Stimulated activated naive CD8-positive, alpha-beta T cell treated with anti-CD3 and anti-CD28 coated beads, Interleukin-15, amount 100 ng/mL, for 72 hours (primary cell): ENCODE measurements at regions not wholly inside any gene's neighbourhood (a gene's known extent, or its start where the extent isn't known, plus 50 kb on each side); places are given as distances from the start of the nearest gene placed in this dataset.

Experiments used
- ATAC-seq: fragments of 150-1000 bp; cut with Tn5 transposase; 2 replicates; pipeline ENCODE4 v1.10.0; 2021; ENCODE audit warnings: mild to moderate bottlenecking, moderate library complexity
- DNase-seq, 2 donors: peaks; one replicate each; pipeline ENCODE4 v3.0.0; 2021 to 2022
- H3K27ac Mint-ChIP-seq, 2 donors: one replicate each; pipeline ENCODE4 v1.8.0; 2022; ENCODE audit warnings: mild to moderate bottlenecking in 2 of 2, mixed read lengths in 2 of 2, moderate library complexity in 2 of 2
- H3K27me3 Mint-ChIP-seq: one replicate; pipeline ENCODE4 v1.8.0; 2022; ENCODE audit warnings: mixed read lengths
- H3K4me1 Mint-ChIP-seq: one replicate; pipeline ENCODE4 v1.8.0; 2022; ENCODE audit warnings: mild to moderate bottlenecking, mixed read lengths
- H3K4me3 Mint-ChIP-seq, 2 donors: one replicate each; pipeline ENCODE4 v1.8.0; 2022; ENCODE audit warnings: mild to moderate bottlenecking in 2 of 2, mixed read lengths in 2 of 2, moderate library complexity in 1 of 2
- H3K9me3 Mint-ChIP-seq, 2 donors: one replicate each; pipeline ENCODE4 v1.8.0; 2022; ENCODE audit warnings: mixed read lengths in 2 of 2

GRCh38 chr5:96072138-96072790, 110.6 kb upstream of the ELL2 start:
- Mint-ChIP-seq H3K4me3 (no peak overlapping the region), H3K27me3 (no peaks in the 10 kb centered on the region), H3K27ac (no peak overlapping the region), H3K4me1 (peaks cover 46% of the 10 kb centered on the region), H3K9me3 (no peaks in the 10 kb centered on the region)
- DNase-seq (no peak), ATAC-seq (no peak)

DNA sequence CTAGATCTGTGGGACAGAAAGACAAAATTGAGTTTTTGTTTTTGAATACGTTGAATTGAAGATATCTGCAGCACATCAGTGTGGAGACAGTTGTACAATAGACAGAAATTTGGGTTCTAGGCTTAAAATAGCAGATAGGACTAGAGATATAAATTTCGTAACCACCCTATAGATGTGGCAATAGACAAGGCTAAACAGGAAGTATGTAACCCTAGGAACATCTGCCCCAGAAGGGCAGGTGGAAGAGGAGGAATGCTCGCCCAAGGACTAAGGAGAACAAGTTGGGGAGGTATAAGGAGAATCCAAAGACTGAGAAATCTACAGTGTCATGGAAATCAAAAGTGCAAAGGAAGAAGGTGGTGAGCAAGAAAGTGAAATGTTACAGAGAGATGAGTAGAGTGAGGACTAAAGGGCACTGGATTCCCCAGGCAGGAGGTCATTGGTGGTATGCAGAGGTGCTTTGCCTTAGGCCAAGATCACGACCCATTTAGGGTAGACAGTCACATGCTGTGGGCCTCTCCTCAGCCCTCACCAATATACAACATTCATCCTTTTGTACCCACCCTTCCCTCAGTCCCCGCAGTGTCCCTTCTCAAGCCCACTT, 109.1 kb upstream of the ELL2 start:
- H3K4me3 Mint-ChIP-seq: no peak overlapping the region
- peaks cover 61% of the 10 kb centered on the region for H3K4me1 Mint-ChIP-seq
- no peak for DNase-seq
- H3K9me3 Mint-ChIP-seq: no peaks in the 10 kb centered on the region
- H3K27me3 Mint-ChIP-seq: no peaks in the 10 kb centered on the region
- H3K27ac Mint-ChIP-seq: no peak overlapping the region
- ATAC-seq: peak; percentile 3

DNA sequence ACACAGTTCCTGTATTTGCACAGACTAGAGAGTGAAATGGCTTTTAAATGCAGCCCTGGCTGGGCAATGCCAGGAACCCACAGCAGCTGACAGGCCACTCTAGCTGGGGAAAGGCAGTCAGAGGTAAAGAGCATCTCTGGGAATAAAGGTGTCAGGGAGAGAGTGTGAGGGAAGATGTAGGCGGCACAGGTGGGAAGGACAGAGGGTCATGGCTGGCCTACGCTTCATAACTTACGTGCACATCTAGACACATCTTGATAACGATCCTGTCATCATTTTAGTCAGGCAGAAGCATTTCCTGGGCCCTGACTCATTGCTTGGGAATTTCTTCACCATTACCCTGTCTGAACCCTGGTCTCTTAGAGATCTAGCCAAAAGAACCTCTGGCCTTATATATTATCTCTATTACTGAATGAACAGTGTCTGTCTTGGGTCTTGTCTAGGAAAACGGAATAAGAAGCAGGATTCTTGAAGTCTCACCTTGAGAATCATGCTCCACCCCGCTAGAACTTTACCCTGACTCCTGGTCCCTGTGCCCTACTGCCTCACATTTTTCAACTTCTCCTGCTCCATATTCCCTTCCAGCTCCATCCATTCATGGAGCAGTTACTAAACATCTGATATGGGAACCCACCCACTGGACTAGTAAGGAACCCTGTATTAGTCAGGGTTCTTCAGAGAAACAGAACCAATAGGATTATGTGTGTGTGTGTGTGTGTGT, 106.4 kb upstream of the ELL2 start:
- H3K27ac Mint-ChIP-seq: peak overlapping the region; percentile 52 to 79
- ATAC-seq: peak; percentile 27
- H3K9me3 Mint-ChIP-seq: no peaks in the 10 kb centered on the region
- H3K4me1 Mint-ChIP-seq: peaks cover 71% of the 10 kb centered on the region
- no peaks in the 10 kb centered on the region for H3K27me3 Mint-ChIP-seq
- H3K4me3 Mint-ChIP-seq: peak overlapping the region in 1 of 2 donors; percentile 16
- no peak for DNase-seq

DNA sequence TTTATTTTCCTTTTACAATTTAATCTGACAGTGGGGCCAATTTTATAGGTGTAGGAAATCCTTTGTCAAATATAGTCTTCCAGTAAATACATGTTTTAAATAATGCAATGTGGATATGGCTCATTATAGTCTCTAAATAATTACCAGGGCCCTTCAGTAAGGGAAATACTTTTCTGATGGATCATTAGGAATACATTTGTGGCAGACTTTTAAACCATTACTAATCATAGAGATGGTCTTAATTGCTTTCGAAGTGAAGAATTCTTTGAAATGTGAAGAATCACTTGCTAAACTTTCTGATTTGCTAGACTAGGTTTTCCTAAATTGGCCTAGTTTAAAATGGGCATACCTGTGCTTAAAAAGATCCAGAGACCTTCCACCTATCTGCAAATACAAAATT, 105.6 kb upstream of the ELL2 start:
- Mint-ChIP-seq H3K27ac (peak overlapping the region in 1 of 2 donors; percentile 63), H3K4me1 (peaks cover 73% of the 10 kb centered on the region), H3K27me3 (no peaks in the 10 kb centered on the region), H3K9me3 (no peaks in the 10 kb centered on the region), H3K4me3 (no peak overlapping the region)
- no peak for DNase-seq
- no peak for ATAC-seq

- Mint-ChIP-seq H3K27ac (peak overlapping the region; percentile 74 to 82), H3K4me1 (peaks cover 68% of the 10 kb centered on the region), H3K4me3 (peak overlapping the region; percentile 12 to 58), H3K27me3 (no peaks in the 10 kb centered on the region), H3K9me3 (no peaks in the 10 kb centered on the region)
- DNase-seq: no peak
- no peak for ATAC-seq
Measured at GRCh38 chr5:96066386-96066719, 104.7 kb upstream of the ELL2 start.

DNA sequence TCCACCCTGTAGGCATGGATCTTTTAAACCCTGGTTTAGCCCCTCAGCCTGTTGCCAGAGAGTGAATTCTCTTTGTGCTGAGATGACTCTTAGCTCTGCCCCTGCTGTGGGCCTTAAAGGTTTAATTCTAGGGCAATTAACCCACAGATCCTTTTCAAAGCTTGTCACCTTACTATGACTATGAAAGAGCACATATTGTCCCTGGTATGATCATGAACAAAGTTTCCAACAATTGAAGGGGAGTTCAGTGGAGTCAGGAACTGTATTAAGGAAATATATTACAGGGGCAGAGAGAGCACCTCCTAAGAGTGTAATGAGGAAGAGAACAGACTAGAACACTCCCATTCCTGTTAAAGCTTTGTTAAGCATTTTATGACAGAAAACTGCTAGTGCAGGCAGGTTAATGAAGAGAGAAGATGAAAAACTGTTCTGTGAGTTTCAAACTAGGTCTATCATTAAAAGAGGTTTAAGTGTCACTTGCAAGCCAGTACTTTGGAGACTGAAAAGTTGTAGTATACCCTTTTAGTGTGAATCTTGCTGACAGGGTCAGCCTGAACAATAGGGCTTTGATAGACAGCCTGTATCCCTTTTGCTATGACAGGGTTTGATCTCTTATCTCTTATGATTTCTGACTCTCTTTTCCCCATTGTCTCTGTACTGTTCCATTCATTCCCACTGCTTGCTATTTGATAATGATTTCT, 104.2 kb upstream of the ELL2 start:
- no peaks in the 10 kb centered on the region for H3K9me3 Mint-ChIP-seq
- peak; percentile 28 to 36 for DNase-seq
- peaks cover 62% of the 10 kb centered on the region for H3K4me1 Mint-ChIP-seq
- peak overlapping the region; percentile 35 to 58 for H3K4me3 Mint-ChIP-seq
- ATAC-seq: peak; percentile 80
- H3K27ac Mint-ChIP-seq: peak overlapping the region; percentile 90 to 95
- H3K27me3 Mint-ChIP-seq: no peaks in the 10 kb centered on the region

- peaks cover 58% of the 10 kb centered on the region for H3K4me1 Mint-ChIP-seq
- no peak for DNase-seq
- H3K9me3 Mint-ChIP-seq: no peaks in the 10 kb centered on the region
- peak; percentile 66 for ATAC-seq
- H3K27me3 Mint-ChIP-seq: no peaks in the 10 kb centered on the region
- H3K27ac Mint-ChIP-seq: peak overlapping the region; percentile 77 to 95
- H3K4me3 Mint-ChIP-seq: peak overlapping the region; percentile 9 to 42
Measured at GRCh38 chr5:96064877-96065276, 103.2 kb upstream of the ELL2 start.

- peaks cover under 1% of the 10 kb centered on the region for H3K27me3 Mint-ChIP-seq
- peaks cover 53% of the 10 kb centered on the region for H3K4me1 Mint-ChIP-seq
- ATAC-seq (peak; percentile 6), DNase-seq (no peak)
- no peak overlapping the region for H3K27ac Mint-ChIP-seq
- no peak overlapping the region for H3K4me3 Mint-ChIP-seq
- no peaks in the 10 kb centered on the region for H3K9me3 Mint-ChIP-seq
Measured at GRCh38 chr5:96062836-96063235, 101.2 kb upstream of the ELL2 start.

- no peak overlapping the region for H3K4me3 Mint-ChIP-seq
- no peak overlapping the region for H3K27ac Mint-ChIP-seq
- H3K9me3 Mint-ChIP-seq: no peaks in the 10 kb centered on the region
- peaks cover 8% of the 10 kb centered on the region for H3K27me3 Mint-ChIP-seq
- DNase-seq (no peak), ATAC-seq (no peak)
- peaks cover 39% of the 10 kb centered on the region for H3K4me1 Mint-ChIP-seq
Measured at GRCh38 chr5:96058084-96058483, 96.4 kb upstream of the ELL2 start.

GRCh38 chr5:96054311-96055030, 92.8 kb upstream of the ELL2 start:
- peaks cover 0 to 3% of the 10 kb centered on the region in 2 donors for H3K9me3 Mint-ChIP-seq
- H3K27me3 Mint-ChIP-seq: peaks cover 8% of the 10 kb centered on the region
- DNase-seq: no peak
- H3K27ac Mint-ChIP-seq: peak overlapping the region; percentile 81 to 83
- peak; percentile 43 for ATAC-seq
- H3K4me1 Mint-ChIP-seq: peaks cover 32% of the 10 kb centered on the region
- H3K4me3 Mint-ChIP-seq: no peak overlapping the region

DNA sequence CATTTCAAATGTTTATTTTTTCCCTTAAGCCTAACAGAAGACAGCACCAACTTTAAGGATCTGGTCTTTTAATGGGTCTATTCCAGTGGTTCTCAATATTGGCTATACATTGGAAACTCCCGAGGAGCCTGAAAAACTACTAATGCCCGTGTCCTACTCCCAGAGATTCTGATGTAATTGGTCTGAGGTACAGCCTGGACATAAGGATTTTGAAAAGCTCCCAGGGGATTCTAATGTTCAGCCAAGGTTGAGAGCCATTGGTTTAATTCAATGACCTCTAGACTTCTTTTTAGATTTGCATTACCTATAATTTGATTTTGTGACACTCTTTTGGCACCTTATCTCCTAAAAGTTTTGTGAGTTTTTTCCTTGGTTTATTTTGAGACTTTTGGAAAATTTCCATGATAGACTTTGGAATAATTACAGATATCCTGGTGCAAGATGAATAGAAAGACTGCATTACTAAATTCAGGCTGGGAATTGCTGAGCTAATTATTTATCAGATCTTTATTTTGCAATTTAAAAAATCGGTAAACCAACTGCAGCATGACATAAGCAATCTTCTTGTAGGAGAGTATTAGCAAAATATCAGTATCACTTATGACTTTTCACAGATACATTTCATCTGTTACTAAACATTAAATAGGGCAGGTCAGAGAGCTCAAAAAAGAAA, 91.5 kb upstream of the ELL2 start:
- Mint-ChIP-seq H3K27me3 (peaks cover 8% of the 10 kb centered on the region), H3K4me1 (peaks cover 32% of the 10 kb centered on the region), H3K9me3 (peaks cover 0 to 3% of the 10 kb centered on the region in 2 donors), H3K4me3 (no peak overlapping the region), H3K27ac (no peak overlapping the region)
- ATAC-seq (no peak), DNase-seq (no peak)

GRCh38 chr5:96052374-96052773, 90.7 kb upstream of the ELL2 start:
- Mint-ChIP-seq H3K4me1 (peaks cover 25% of the 10 kb centered on the region), H3K9me3 (peaks cover 0 to 3% of the 10 kb centered on the region in 2 donors), H3K27ac (no peak overlapping the region), H3K27me3 (peaks cover 3% of the 10 kb centered on the region), H3K4me3 (no peak overlapping the region)
- ATAC-seq: no peak
- no peak for DNase-seq

DNA sequence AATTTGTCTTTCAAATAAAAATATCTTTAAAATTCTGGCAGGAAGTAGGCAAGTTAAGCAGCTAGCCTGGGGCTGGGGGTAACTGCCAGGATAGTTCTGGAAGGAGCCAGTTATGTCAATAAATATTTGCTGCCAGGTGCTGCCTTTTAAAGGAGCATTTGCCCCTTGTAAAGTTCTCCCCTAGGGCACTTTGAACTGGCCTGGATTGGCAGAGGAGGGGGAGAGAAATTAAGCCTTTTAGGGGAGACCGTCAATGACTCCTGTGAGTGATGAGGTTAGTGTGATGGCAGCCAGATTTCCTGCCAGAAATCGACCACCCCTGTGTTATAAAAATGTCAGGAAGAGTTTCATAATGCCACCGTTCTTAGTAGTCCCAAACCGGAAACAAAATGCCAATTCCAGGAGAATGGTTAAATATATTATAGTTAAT, 89.8 kb upstream of the ELL2 start:
- DNase-seq (no peak), ATAC-seq (no peak)
- peaks cover 19% of the 10 kb centered on the region for H3K4me1 Mint-ChIP-seq
- no peaks in the 10 kb centered on the region for H3K27me3 Mint-ChIP-seq
- H3K4me3 Mint-ChIP-seq: no peak overlapping the region
- H3K9me3 Mint-ChIP-seq: peaks cover 0 to 3% of the 10 kb centered on the region in 2 donors
- peak overlapping the region in 1 of 2 donors; percentile 9 for H3K27ac Mint-ChIP-seq

GRCh38 chr5:96050273-96050880, 88.7 kb upstream of the ELL2 start:
- Mint-ChIP-seq H3K9me3 (peaks cover 0 to 3% of the 10 kb centered on the region in 2 donors), H3K27me3 (no peaks in the 10 kb centered on the region), H3K4me1 (peaks cover 11% of the 10 kb centered on the region), H3K27ac (no peak overlapping the region), H3K4me3 (no peak overlapping the region)
- DNase-seq (no peak), ATAC-seq (no peak)
